UCSD-AML1 (cell line): ENCODE measurements at regions not wholly inside any gene's neighbourhood (a gene's known extent, or its start where the extent isn't known, plus 50 kb on each side); places are given as distances from the start of the nearest gene placed in this dataset.

ENCODE experiments used
- DNase-seq: peaks from one replicate; lab custom pipeline; 2025; ENCODE audit not compliant: unreplicated experiment; lab: John Stamatoyannopoulos, UW

DNA sequence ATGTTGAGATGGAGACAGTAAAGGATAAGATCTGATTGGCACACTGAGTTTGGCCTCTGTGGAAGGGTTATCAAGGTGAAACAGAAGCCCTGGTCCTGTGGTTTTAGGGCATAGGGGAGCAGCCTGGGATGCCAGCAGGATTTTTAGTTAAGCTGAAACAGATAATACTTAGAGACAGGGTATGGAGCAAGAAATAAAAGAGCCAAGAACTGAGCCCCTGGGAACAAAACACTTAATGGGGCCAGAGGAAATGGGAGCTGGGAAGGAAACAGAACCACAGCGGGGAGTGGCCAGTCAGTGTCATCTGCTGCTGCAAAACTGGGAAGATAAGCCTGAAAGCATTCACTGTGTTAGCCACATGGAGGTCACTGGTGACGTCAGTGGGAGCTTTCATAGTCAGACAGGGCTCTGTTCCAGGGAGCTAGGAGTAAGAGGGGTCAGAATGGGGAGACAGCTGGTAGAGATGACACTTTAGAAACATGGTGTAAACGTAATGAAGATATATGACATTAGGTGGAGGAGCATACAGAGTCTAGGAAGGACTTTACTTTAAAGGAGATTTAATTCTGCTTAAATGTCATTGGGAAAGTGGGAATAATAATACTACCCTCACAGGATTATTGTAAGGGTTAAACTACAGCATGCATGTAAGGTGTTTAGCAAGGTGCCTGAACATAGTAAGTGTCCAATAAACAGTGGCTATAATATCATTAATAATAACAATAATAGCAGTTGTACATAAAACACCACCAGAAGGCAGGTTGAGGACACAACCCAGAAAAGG, 172.7 kb upstream of the CTNNB1 start:
- peak; percentile 33 for DNase-seq

DNA sequence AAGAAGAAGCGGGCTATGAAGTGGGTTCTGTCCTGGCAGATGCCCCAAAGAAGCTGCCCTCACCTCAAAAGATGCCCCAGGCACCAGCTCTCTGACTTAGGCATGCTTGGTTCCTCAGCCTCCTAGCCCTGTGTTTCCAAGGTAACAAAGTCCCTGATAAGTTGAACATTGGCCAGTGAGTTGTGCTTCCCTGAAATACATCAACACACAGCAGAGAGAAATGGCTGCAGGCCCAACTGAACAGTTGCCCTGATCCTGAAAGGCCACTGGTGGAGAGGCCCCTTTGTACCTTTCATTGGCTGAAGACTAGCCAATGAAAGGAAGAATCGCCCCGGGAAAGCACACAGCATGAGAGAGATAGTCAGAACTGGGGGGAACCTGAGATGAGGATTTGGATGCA, 169.9 kb upstream of the CTNNB1 start:
- DNase-seq = no peak

DNA sequence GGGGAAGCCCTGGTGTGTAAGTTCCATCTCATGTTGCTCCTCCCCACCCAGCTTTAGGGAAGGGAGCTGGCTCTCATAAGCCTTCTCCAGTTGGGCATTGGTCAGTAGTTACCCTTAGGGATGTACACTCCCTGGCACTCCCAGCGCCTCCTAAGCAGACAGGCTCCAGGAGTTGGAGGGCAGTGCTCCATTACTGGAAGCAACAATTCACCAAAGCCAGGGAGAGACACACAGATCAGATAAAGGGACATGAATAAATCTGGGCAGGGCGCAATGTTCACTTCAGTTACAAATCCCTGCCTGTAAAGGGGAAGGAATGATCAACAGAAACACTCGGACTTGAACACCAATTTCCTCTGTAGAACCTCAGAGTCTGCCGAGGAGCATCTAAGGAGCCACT, 169.1 kb upstream of the CTNNB1 start:
- no peak for DNase-seq

DNA sequence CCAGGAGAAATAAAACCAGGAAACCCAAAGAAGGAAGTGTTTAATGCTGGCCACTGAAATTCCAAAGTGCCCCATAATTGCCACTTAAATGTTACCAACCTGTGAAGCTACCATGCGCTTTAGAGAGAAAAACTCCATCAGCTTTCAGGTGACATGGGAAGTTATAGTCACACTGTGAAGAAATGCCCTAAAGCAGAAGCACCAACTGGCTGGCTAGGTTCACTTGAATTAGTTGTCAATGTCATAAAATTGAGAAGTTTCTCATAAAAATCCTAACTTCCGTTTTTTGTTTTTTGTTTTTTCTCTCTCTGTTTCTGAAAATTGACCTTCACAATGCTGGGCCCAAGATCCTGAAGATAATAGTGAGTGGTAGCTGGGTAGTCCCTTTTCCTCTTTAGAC, 167.9 kb upstream of the CTNNB1 start:
- DNase-seq = no peak

DNA sequence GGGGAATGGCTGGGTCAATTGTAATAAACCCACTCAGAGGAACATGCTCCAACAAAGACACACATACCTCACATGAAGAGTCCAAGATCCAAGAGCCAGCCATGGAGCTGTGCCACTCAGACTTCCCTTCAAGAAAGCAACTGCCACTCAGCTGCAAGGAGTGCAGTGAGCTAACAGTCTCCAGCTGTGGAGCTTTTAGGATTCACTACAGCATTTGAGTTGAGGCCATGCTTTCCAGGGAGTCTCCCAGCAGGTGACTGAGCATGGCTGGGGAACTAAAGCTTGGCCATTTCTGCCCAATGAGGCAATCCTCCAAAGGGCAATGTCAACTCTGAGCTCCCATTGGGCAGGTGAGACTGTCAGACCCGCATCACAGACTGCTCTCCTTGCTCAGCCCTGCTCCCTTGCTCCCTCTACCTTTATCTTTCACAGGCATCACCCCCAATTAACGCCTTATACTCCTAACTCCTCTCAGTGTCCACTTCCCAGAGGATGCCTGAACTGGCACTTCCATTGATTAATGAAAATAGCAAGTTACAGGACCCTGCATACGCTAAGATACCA, 165.3 kb upstream of the CTNNB1 start:
- DNase-seq = no peak

DNA sequence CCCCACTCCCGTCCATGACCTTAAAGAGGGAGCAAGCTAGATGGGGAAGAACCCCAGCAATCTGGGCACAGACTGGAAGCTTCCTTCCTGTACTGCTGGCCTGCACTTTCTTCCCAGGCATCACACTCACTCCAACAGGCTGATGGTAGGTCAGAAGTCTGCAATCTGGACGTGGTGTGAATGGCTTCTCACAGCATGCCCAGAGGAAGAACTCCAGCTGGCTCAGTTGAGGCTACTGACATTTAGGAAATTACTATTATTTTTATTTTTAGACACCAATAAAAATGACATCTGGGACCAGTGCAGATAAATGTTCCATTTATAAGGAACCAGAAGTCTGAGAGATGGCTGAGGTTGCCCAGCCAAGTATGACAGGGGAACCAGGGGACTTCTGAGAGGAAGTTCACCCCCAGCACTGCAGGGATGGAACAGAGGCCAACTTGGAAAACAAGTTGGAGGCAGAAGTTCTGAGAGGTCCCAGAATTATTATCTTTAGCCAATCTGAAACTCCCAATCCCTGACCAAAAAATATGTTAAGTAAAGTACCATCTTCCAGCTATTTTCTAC, 163.8 kb upstream of the CTNNB1 start:
- DNase-seq = no peak

DNA sequence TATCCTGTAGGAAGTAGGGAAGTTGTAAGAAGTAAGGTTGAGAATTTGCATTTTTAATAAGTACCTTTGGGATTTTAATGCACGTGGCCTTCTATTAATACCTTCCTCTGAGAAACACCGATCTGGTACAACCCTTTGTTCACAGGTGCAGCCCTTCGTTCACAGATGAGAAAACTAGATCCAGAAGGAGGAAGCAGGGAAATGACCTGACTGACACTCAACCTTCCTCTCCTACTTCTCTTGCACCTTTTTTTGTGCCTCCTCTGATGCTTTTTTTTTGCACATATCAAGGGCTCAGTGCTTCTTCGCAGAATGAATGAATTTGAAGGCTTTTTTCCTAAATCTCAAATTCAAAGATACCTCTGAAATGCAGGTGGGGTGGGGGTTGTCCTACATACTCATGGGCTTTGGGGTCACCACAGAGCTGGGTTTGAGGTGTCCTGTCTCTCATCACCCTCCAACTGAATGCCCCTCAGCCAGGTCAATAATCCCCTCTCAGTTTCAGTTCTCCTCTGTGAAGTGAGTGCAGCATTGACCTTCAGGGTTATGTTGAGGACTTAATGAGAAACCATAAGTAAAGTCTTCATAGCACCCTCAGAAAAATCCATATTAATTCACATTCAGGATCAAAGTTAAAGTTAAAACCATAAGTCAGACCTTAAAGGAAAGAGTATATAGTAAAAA, 161.5 kb upstream of the CTNNB1 start:
- no peak for DNase-seq

DNA sequence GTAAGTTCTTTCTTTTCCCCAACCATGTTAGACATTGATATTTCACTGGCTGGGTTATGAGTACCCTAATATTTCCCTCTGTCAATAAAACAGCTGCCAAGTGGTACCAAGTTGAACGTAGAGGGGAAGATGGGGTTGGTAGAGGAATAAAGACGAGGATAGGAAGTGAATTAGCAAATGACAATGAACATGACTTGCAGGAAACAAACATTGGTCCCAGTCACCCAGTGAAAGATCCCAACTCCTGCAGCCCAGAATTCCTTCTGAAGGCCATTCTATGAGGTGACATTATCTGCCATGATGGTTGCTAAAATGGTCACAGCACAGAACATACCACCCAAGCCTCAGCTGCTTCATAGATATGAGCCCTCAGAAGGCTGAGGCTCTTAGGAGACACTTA, 159.0 kb upstream of the CTNNB1 start:
- DNase-seq = no peak

DNA sequence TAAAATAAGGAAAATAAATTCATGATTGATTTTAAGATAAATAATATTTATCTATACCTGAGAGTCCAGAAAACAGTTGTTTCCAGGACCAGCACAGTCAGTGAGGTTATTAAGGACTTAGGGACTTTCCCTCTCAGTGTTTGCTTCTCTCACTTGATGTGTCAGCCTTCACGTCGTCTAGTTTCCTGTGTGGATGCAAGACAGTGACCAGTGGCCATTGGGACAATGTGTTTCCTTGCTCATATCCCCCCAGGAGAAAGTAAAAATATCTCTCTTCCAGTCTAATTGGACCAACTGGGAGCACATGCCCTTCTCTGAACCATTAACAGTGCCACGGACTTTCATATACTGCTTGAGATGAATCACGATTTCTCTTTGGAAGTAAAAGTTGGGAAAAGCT, 157.8 kb upstream of the CTNNB1 start:
- no peak for DNase-seq

DNA sequence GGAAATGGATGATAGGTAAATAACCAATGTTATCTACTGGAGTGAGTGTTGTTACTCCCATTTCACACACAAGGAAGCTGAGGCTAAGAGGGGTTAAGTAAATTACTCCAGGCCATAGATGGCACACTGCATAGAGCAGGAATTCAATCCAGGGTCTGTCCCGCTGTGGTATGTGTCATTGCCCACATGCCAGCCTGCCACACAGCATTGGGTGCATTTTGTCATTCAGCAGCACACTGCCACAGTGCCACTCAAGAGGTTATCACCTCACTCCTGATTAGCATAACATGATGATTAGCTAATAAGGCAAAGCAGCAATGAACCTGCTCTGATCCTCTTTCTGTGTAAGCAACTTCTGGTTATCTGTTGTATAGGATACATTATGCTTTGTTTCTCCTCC, 157.4 kb upstream of the CTNNB1 start:
- DNase-seq = no peak

DNA sequence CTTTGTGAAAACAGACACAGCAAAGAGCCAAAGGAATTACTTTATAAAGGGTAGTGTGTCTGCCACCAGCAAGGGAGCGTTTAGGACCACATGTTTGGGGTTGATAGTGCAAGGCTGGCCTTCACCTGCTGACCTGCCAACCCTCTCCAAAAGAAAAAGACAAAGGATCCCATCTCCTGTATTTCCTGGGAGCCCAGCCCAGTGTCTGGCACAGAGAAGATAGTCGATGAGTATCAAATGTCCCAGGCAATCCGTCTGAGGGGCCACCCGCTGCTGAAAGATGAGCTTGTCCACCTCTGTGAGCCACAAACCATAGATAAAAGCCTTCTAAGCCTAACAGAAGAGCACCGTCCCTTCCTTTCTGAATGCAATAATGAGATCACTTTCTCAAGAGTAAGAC, 154.8 kb upstream of the CTNNB1 start:
- no peak for DNase-seq

DNA sequence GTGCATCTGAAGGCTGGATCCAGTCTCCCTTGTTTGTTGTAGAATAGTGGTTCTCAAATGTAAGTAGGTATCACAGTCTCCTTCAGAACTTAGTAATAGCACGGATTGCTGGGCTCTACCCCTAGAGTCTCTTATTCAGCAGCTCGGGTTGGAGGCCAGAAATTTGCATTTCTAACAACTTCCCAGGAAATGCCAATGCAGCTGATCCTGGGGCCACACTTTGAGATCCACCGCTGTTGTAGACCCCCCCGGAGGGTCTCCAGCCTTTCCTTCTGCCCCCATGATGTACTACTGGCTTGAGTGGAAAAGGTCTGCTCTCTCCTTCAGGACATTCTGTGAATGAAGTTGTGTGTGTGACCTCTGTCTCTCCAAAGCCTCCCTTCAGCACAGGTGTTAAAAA, 153.8 kb upstream of the CTNNB1 start:
- no peak for DNase-seq

DNA sequence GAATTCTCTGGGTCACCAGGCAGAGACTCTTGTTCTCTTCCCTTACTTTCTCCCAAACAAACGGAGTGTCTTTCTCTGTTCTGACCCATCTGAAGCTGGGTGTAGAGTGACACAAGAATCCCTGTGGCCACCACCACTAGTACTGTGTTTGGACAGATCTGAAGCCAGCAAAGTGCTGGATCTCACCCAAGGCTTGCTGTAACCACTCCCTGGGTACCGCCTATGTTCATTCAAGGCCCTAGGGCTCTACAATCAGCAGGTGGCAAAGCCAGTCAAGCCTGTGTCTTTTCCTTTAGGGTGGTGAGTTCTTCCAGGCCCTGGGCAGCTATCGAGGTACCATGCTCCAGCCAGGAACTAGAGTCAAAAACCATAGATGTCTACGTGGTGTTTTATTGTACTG, 149.2 kb upstream of the CTNNB1 start:
- DNase-seq = no peak

DNA sequence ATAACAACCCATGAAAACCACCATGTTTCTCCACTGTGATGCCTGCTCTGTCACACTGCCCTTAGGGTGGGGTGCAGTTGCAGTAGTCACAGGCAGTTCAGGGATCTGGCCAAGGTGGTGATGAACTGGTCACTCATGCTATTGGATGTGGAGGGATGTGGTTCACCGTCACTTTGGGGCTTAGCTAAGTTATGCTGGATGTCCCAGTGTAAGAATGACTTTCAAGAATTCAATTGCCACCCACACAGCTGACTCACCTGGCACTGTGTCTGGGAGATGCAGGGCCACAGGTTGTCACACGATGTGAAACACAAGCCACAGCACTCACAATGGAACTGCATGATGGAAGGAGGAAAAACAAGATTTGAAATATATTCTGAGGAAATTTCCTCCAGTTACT, 146.1 kb upstream of the CTNNB1 start:
- no peak for DNase-seq

DNA sequence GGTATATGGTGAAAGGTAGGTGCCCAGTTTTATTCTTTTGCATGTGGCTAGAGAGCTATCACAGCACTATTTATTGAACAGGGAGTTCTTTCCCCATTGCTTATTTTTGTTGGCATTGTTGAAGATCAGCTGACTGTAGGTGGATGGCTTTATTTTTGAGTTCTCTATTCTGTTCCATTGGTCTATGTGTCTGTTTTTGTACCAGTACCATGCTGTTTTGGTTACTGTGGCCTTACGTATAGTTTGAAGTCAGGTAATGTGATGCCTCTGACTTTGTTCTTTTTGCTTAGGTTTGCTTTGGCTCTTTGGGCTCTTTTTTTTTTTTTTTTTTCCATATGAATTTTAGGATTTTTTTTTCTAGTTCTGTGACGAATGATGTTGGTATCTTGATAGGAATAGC, 139.2 kb upstream of the CTNNB1 start:
- no peak for DNase-seq

DNA sequence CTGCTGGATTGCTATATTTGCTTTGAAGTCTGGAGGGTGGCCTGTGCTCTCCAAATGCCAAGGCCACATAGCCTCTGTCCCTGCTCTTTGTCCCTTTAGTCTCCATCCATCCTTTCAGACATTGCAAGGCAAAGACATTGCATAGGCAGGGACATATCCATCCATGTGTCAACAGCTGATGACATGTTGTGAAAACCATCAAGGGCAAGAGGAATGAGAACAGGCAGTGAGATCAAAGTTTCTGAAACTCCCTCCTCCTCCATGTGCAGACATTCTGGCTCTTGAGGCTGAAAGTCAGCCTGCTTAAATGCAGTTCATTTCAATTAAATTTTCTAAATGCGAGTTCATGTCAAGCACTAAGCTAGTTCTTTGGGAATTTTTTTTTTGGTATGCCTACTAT, 135.2 kb upstream of the CTNNB1 start:
- no peak for DNase-seq

DNA sequence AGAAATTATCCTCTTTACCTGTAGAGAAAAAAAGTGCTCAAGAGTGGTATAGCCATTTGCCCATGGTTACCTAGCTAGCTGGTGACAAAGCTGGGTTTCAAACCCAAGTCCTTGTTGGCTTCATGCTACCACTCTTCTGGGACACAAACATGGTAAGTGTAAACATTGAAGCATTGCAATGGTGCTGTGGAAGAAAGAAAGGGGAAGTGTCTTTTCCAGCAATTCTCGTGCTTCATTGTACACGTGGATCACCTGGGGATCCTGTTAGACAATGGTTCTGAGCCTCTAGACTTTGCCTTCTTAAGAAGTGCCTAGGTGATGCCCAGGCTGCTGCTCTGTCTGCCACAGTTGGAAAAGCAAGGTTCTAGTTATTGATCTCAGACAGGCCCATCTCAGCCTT, 134.8 kb upstream of the CTNNB1 start:
- DNase-seq = no peak

DNA sequence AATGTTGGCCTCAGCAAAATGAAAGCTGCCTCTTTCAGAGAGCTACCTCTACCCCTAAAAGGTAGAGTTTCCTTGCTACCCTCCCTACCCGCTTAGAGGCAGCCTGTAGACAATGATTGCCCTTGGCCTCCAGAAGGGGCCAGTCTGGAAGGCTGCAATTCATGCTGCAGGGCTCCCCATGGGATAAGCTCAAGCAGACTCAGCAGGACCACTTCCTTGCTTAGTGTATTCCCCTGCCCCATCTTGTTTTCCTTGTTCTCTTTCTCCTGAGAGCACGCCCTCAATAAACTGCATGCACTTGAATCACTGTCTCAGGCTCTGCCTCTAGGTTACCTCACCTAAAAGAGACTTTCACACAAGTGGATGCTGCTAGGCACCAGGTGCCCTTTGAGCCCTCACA, 134.0 kb upstream of the CTNNB1 start:
- no peak for DNase-seq

DNA sequence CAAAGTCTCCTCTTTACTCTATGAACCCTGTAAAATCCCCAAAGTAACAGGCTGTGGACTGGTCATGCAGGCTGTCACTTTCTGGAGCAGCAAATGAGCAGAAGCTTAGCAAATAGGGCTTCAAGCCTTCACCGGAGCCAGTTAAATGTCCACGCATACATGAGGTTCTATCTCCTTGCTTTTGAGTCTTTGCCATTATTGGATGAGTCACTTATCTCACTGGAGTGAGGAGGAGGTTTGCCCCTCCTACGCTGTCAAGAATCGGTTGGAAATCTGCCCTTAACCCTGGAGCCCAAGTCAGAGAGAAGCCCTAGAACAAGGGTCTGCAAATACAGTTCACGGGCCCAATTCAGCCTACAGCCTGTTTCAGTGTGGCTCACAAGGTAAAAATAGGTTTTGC, 126.1 kb upstream of the CTNNB1 start:
- DNase-seq = no peak

DNA sequence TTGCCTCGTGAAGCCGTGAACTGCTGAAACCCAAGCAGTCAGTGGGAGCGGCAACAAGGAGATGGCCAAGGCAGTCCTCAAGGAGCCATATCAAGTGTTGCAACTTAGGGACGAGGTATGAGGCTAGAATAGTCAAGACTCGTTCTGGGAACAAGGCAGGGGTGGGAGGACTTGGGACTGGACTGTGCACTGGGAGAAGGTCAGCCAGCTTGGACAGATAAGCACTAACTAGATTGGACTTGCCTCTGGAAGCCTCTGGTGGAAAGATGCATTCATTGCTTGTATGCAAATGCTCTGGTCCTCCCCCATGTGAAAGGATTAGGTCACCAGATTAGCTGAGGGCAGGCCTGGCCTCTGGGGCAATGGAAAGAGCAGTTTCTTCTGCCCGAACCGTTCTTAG, 123.3 kb upstream of the CTNNB1 start:
- no peak for DNase-seq

DNA sequence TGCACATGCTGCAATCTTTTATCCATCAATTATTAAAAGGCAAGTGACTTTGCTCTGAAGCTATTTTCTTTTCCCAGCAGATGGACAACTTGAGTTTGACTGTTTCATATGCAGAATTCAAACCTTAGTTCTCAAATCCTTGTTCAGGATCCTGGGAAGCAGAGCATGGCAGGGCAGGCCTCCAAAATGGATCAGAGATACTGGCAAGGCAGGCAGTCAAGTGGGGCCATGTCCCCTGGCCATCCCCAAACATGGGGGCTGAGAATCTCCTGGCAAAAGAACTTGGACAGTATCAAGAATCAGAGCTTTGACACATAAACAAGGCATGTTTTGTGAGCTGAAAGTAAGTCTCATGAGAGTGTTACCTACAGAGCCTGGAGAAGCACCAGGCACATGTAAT, 122.9 kb upstream of the CTNNB1 start:
- no peak for DNase-seq

DNA sequence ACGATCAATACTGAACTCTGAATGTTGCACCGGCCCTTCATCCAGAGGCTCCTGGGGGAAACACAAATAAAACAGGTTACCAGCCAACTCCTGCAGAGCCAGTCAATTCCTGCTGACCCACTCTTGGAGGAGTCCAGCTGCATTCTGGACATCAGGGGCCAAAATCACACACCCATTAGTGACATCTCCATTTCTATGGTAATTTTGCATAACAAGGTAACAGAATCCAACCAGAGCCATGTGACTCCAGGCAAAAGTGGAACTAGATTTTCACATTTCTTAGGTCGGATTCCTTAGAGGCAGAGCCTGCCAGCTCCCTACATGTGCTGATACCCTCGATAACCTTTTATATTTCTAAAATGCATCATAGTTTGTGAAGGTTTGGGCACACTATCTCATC, 119.2 kb upstream of the CTNNB1 start:
- no peak for DNase-seq
